BE2C (cell line): ENCODE measurements at regions not wholly inside any gene's neighbourhood (a gene's known extent, or its start where the extent isn't known, plus 50 kb on each side); places are given as distances from the start of the nearest gene placed in this dataset.

ENCODE experiments used
- DNase-seq: peaks from one replicate; pipeline ENCODE4 v3.0.0-alpha.2; 2020
- H3K27me3 ChIP-seq: fragments of 250-450 bp; sonication (Bioruptor Pico); 2 replicates; pipeline ENCODE4 v1.5.1; 2020; ENCODE audit warnings: mild to moderate bottlenecking
- H3K36me3 ChIP-seq: fragments of 250-450 bp; sonication (Bioruptor Pico); 2 replicates; pipeline ENCODE4 v1.5.1; 2020; ENCODE audit warnings: mild to moderate bottlenecking
- H3K4me1 ChIP-seq: fragments of 250-450 bp; sonication (Bioruptor Pico); 2 replicates; pipeline ENCODE4 v1.5.1; 2020
- H3K4me3 ChIP-seq: 2 replicates; pipeline ENCODE4 v1.5.1; 2011; ENCODE audit warnings: low read depth, low read length
- H3K9me3 ChIP-seq: fragments of 250-450 bp; sonication (Bioruptor Pico); 2 replicates; pipeline ENCODE4 v1.5.1; 2020
- TF ChIP-seq, protein P1 (sequence below): IDR thresholded peaks from 2 replicates; pipeline ENCODE4 v1.5.1; 2012; ENCODE audit warnings: mild to moderate bottlenecking, low read depth, low read length

DNA sequence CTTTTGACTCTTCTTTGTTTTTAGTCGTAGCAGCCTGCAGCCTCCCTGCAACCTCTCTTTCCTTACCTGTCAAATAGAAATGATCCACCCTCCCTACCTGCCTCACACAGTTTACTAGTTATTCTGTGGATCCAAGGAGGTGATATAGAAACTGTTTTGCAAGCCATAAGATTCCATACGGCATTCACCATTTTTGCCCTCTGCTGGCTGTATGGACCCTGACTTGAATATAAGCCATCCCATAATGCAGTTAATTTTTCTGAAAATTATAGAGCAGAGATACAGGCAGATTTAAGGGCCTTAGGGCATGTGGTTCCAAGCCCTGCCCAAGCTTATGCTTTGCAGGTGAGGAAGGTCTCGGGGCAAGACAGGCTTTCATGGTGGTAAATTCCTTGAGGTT is 63.8 kb downstream of the CPN2 start:
- Histone ChIP-seq H3K4me1 (no peaks in the 10 kb centered on the region; the same call in none of the 2 replicates), H3K4me3 (no peak overlapping the region), H3K9me3 (no peaks in the 10 kb centered on the region), H3K27me3 (no peaks in the 10 kb centered on the region), H3K36me3 (no peaks in the 10 kb centered on the region)
- TF ChIP-seq, protein P1, sequence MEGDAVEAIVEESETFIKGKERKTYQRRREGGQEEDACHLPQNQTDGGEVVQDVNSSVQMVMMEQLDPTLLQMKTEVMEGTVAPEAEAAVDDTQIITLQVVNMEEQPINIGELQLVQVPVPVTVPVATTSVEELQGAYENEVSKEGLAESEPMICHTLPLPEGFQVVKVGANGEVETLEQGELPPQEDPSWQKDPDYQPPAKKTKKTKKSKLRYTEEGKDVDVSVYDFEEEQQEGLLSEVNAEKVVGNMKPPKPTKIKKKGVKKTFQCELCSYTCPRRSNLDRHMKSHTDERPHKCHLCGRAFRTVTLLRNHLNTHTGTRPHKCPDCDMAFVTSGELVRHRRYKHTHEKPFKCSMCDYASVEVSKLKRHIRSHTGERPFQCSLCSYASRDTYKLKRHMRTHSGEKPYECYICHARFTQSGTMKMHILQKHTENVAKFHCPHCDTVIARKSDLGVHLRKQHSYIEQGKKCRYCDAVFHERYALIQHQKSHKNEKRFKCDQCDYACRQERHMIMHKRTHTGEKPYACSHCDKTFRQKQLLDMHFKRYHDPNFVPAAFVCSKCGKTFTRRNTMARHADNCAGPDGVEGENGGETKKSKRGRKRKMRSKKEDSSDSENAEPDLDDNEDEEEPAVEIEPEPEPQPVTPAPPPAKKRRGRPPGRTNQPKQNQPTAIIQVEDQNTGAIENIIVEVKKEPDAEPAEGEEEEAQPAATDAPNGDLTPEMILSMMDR = peak; percentile 39
- no peak for DNase-seq

DNA sequence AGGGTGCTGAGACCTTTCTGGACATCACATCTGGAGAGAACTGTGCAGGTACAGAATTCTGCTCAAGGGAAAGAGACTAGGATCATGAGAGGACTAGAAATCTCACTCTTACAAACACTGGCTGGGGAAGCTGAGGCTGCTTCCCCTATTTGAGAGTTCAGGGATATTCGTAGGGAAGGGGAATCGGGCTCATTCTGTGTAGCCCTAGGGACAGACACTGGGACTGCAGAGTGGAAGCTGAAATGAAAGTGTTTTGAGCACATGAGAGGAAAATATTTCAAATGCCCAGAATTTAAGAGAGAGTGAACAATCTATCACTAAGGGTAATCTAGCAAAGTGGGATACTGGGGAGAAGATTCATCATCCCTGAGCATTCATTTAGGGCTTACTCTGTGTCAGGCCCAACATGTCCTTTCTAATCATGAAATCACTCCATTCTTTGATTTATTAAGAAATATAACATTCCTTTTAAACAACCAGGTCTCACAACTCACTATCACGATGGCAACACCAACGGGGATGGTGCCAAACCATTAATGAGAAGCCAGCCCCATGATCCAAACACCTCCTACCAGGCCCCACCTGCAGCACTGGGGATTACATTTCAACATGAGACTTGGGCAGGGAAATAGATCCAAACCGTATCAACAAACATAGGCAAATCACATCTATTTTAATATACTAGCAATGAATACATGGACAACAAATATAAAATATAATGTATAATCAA is 63.0 kb downstream of the CPN2 start:
- Histone ChIP-seq H3K36me3 (no peaks in the 10 kb centered on the region), H3K4me1 (no peaks in the 10 kb centered on the region; the same call in 1 of the 2 replicates), H3K4me3 (no peak overlapping the region), H3K9me3 (no peaks in the 10 kb centered on the region), H3K27me3 (no peaks in the 10 kb centered on the region)
- no peak for DNase-seq
- TF ChIP-seq, protein P1 = no peak
